ENCODE measurements at regions not wholly inside any gene's neighbourhood (a gene's known extent, or its start where the extent isn't known, plus 50 kb on each side); places are given as distances from the start of the nearest gene placed in this dataset.
"Not testable (repeated sequence)": the region's sequence is repeated elsewhere in the genome, so short reads cannot be mapped to it uniquely, and the experiment has no call there.

DNA sequence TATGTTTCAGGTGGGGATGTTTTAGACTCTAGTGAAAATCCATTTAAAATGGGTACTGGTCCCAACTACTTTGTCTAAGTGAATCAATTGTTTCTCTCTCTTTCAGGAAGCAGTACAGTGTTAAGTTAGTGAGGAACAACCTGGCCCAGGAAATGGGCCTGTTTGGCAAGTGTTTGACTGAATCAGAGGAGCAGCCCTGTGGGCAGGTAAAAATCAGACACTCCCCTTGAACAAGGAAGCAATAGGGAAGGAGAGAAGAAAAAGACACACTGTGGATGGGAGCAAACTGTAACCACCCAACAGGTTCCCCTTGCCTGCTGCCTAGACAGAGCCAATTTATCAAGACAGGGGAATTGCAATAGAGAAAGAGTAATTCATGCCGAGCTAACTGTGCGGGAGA lies 245.7 kb downstream of the C11orf87 start:
- FAIRE-seq (no peak), DNase-seq (ENCODE audit: insufficient read length, low spot score) (no peak)
- TF ChIP-seq CTCF (IDR thresholded peaks at IDR 0.05; ENCODE audit: insufficient read depth, missing control alignments), result no peak

DNA sequence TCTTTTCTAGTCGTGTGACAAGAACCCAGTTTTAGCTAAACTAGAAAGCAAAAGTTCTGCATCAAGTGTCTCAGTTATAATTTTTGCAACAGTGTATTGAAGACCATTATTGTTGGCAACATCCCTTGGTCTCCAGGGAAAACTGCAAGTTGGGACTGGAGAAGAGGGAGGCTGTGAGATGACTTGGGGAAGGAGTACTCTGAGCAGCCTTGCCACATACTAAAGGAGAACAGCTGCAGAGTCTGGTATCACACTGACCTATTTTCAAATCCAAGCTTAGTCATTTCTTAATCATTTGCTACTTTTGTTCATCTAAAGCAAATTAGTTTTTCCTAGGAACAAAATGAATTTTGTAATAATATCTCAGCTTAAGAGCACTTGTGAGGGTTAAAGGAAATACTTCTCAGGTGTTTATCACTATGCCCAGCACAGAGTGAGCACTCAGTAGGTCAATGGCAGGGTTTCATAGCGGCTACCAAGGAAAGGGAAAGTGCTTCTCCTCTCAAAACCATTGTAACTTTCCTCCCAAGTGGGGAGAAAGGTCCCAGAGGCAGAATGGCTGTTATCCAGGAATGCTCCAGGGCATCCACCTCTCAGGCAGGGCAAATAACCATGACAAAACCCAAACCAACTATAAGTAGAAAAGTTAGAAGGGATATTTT lies 247.1 kb downstream of the C11orf87 start:
- DNase-seq (ENCODE audit: insufficient read length, low spot score), result no peak
- no peak for FAIRE-seq
- TF ChIP-seq CTCF (IDR thresholded peaks at IDR 0.05; ENCODE audit: insufficient read depth, missing control alignments), result no peak

GRCh38 chr11:109677231-109677630 lies 255.2 kb downstream of the C11orf87 start:
- no peak for TF ChIP-seq CTCF (IDR thresholded peaks at IDR 0.05; ENCODE audit: insufficient read depth, missing control alignments)
- no peak for DNase-seq (ENCODE audit: insufficient read length, low spot score)
- FAIRE-seq, result no peak

DNA sequence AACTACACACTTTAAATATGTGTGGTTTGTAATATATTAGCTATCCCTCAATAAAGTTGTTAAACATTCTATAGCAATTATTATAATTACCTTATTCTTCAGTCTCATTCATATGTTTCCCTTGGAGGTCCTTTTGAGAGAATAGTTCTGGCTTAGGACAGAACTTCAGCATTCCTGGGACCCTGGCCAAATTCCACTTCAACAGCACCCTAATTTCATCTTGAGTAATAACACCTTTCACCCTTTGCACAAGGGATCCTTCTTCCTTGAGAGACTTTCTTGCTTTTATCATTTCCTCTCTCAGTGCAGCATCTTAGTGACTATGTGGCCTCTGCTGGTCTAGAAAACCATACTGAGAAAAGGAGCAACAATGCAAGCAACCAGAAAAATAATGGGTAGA lies 255.9 kb downstream of the C11orf87 start:
- no peak for FAIRE-seq
- no peak for TF ChIP-seq CTCF (IDR thresholded peaks at IDR 0.05; ENCODE audit: insufficient read depth, missing control alignments)
- no peak for DNase-seq (ENCODE audit: insufficient read length, low spot score)

- TF ChIP-seq CTCF (IDR thresholded peaks at IDR 0.05; ENCODE audit: insufficient read depth, missing control alignments), result no peak
- FAIRE-seq (no peak), DNase-seq (ENCODE audit: insufficient read length, low spot score) (no peak)
These were observed 258.1 kb downstream of the C11orf87 start for GRCh38 chr11:109680127-109680526.

DNA sequence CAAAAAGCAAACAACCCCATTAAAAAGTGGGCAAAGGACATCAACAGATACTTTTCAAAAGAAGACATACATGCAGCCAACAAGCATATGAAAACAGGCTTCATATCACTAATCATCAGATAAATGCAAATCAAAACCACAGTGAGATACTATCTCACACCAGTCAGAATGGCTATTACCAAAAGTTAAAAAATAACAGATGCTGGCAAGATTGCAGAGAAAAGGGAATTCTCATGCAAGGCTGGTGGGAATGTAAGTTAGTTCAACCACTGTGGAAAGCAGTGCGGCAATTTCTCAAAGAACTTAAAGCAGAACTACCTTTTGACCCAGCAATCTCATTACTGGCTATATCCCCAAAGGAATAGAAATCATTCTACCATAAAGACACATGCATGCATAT lies 260.8 kb downstream of the C11orf87 start:
- FAIRE-seq; DNase-seq (ENCODE audit: insufficient read length, low spot score): not testable (repeated sequence)

- DNase-seq (ENCODE audit: insufficient read length, low spot score) (no peak), FAIRE-seq (no peak)
- TF ChIP-seq CTCF (IDR thresholded peaks at IDR 0.05; ENCODE audit: insufficient read depth, missing control alignments), result no peak
These were observed 273.7 kb downstream of the C11orf87 start for GRCh38 chr11:109695696-109696095.
